ENCODE measurements at regions not wholly inside any gene's neighbourhood (a gene's known extent, or its start where the extent isn't known, plus 50 kb on each side); places are given as distances from the start of the nearest gene placed in this dataset.

DNA sequence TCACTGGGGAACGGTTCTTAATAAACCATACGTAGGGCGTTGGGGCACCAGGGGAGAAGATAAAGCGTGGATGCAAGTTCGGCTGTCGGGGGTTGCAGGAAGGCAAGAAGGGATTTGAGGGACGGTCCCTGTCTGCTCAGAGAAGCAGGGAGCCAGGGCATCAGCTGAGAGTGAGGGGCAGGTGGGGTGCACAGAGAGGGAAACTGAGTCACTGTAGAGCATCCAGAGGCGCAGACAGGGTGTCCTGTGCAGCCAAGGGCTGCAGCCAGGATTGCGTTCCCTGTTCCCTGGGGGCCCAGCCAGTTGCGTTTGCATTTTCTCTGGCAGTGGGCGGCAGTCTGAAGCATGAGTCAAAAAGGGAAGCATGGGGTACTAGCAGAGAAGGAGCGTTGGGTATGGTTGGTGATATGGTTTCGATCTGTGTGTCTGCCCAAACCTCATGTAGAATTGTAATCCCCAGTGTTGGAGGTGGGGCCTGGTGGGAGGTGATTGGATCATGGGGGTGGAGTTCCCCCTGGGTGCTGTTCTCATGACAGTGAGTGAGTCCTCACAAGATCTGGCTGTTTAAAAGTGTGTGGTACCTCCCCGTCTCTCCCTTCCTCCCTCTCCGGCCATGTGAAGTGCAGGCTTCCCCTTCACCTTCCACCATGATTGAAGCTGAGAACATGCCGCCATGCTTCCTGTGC is 202.9 kb downstream of the NDUFA10 start:
- Mint-ChIP-seq H3K27ac (no peak overlapping the region), H3K9me3 (peaks cover 86% of the 10 kb centered on the region), H3K27me3 (ENCODE audit: insufficient read depth) (peaks cover 17% of the 10 kb centered on the region), H3K36me3 (ENCODE audit: low read depth) (peaks cover 11% of the 10 kb centered on the region), H3K4me3 (no peak overlapping the region), H3K4me1 (ENCODE audit: low read depth) (no peaks in the 10 kb centered on the region)
- no peak for TF ChIP-seq CTCF (IDR thresholded peaks at IDR 0.05)
- no peak for DNase-seq

GRCh38 chr2:239821694-239822075 is 203.5 kb downstream of the NDUFA10 start:
- H3K36me3 Mint-ChIP-seq (ENCODE audit: low read depth), result peaks cover 11% of the 10 kb centered on the region
- H3K4me3 Mint-ChIP-seq, result no peak overlapping the region
- H3K9me3 Mint-ChIP-seq, result peaks cover 83% of the 10 kb centered on the region
- DNase-seq, result no peak
- peaks cover 17% of the 10 kb centered on the region for H3K27me3 Mint-ChIP-seq (ENCODE audit: insufficient read depth)
- TF ChIP-seq CTCF (IDR thresholded peaks at IDR 0.05), result no peak
- no peak overlapping the region for H3K27ac Mint-ChIP-seq
- H3K4me1 Mint-ChIP-seq (ENCODE audit: low read depth), result no peaks in the 10 kb centered on the region

DNA sequence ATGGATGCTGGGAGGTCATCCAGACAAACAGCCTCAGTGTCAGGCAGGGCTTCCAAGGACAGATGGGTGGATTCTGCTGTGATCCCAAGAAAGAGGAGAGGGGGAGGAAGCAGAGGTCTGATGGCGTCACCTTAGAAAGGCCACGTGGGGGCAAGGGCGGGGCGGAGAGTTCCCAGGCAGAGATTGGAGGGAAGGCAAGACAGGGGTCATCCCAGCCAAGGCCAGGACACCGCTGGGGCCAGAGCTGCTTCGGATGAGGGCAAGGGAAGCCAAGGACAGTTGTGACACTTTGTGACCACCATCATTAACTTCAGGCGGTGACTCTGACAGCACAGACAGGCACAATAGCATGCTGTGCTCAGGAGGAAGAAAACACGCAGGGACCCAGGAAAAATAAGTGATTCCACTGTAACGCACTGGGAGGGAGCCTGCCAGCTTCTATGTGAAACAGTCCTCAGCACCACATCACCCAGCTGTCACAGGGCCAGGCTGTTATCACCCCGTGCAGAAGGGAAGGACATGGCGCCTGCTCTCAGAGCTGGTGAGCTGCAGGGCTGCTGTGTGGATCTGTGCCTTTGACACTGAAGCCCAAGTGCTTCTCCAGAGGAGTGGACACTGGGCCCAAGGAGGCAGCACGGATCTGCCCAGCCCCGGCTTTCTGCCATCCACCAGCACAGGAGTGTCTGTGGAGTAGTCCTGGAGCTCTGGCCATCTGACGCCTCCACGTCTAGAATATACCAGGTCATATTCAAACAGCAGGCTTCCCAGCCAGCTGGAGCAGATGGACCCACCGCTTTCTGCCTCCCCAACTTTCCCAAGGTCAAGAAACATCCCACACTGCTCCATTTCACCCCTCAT is 204.1 kb downstream of the NDUFA10 start:
- H3K4me3 Mint-ChIP-seq, result no peak overlapping the region
- peaks cover 77% of the 10 kb centered on the region for H3K9me3 Mint-ChIP-seq
- DNase-seq, result no peak
- H3K4me1 Mint-ChIP-seq (ENCODE audit: low read depth), result no peaks in the 10 kb centered on the region
- peaks cover 14% of the 10 kb centered on the region for H3K27me3 Mint-ChIP-seq (ENCODE audit: insufficient read depth)
- peaks cover 11% of the 10 kb centered on the region for H3K36me3 Mint-ChIP-seq (ENCODE audit: low read depth)
- no peak overlapping the region for H3K27ac Mint-ChIP-seq
- TF ChIP-seq CTCF (IDR thresholded peaks at IDR 0.05), result no peak

- Mint-ChIP-seq H3K4me3 (no peak overlapping the region), H3K36me3 (ENCODE audit: low read depth) (peaks cover 11% of the 10 kb centered on the region), H3K27ac (no peak overlapping the region), H3K4me1 (ENCODE audit: low read depth) (no peaks in the 10 kb centered on the region), H3K9me3 (peaks cover 76% of the 10 kb centered on the region), H3K27me3 (ENCODE audit: insufficient read depth) (peaks cover 16% of the 10 kb centered on the region)
- no peak for DNase-seq
- no peak for TF ChIP-seq CTCF (IDR thresholded peaks at IDR 0.05)
These were observed 205.1 kb downstream of the NDUFA10 start for GRCh38 chr2:239819974-239820555.

- H3K27me3 Mint-ChIP-seq (ENCODE audit: insufficient read depth), result peaks cover 16% of the 10 kb centered on the region
- no peak overlapping the region for H3K4me3 Mint-ChIP-seq
- peaks cover 11% of the 10 kb centered on the region for H3K36me3 Mint-ChIP-seq (ENCODE audit: low read depth)
- DNase-seq, result no peak
- peaks cover 72% of the 10 kb centered on the region for H3K9me3 Mint-ChIP-seq
- no peak overlapping the region for H3K27ac Mint-ChIP-seq
- no peak for TF ChIP-seq CTCF (IDR thresholded peaks at IDR 0.05)
- no peaks in the 10 kb centered on the region for H3K4me1 Mint-ChIP-seq (ENCODE audit: low read depth)
These were observed 205.8 kb downstream of the NDUFA10 start for GRCh38 chr2:239819091-239819973.

Measured in HFFc6 (cell line).